Chondrocyte (in vitro differentiated cells): ENCODE measurements at regions not wholly inside any gene's neighbourhood (a gene's known extent, or its start where the extent isn't known, plus 50 kb on each side); places are given as distances from the start of the nearest gene placed in this dataset.

Source experiments
- DNase-seq: peaks from one replicate; pipeline ENCODE4 v3.0.0; 2021; ENCODE audit warnings: mixed read lengths, low spot score
- H3K27ac Mint-ChIP-seq: one replicate; pipeline ENCODE4 v1.8.0; 2021; ENCODE audit warnings: mild to moderate bottlenecking, moderate library complexity, mixed read lengths; ENCODE audit not compliant: unreplicated experiment
- H3K27me3 Mint-ChIP-seq: 2 replicates; pipeline ENCODE4 v1.8.0; 2021; ENCODE audit warnings: low read depth, mixed read lengths
- H3K36me3 Mint-ChIP-seq: 2 replicates; pipeline ENCODE4 v1.8.0; 2021; ENCODE audit warnings: low read depth, mixed read lengths
- H3K4me1 Mint-ChIP-seq: 2 replicates; pipeline ENCODE4 v1.8.0; 2021; ENCODE audit warnings: low read depth, mild to moderate bottlenecking, mixed read lengths
- H3K4me3 Mint-ChIP-seq: one replicate; pipeline ENCODE4 v1.8.0; 2021; ENCODE audit warnings: mild to moderate bottlenecking, moderate library complexity, mixed read lengths; ENCODE audit not compliant: unreplicated experiment
- H3K9me3 Mint-ChIP-seq: 2 replicates; pipeline ENCODE4 v1.8.0; 2021; ENCODE audit warnings: low read depth, mixed read lengths
- CTCF ChIP-seq: fragments of 200-600 bp; sonication (generic); IDR thresholded peaks from 2 replicates; pipeline ENCODE4 v1.5.0; 2021; ENCODE audit warnings: antibody characterized with exemption, mild to moderate bottlenecking, moderate library complexity

- Mint-ChIP-seq H3K27me3 (peaks cover 14% of the 10 kb centered on the region), H3K27ac (no peak overlapping the region), H3K36me3 (no peaks in the 10 kb centered on the region), H3K4me1 (peaks cover 6% of the 10 kb centered on the region), H3K9me3 (no peaks in the 10 kb centered on the region), H3K4me3 (no peak overlapping the region)
- no peak for DNase-seq
- no peak for TF ChIP-seq CTCF
Measured at GRCh38 chr14:55874785-55875184, 243.4 kb upstream of the PELI2 start.

- Mint-ChIP-seq H3K4me1 (peaks cover 6% of the 10 kb centered on the region), H3K36me3 (no peaks in the 10 kb centered on the region), H3K9me3 (no peaks in the 10 kb centered on the region), H3K27ac (no peak overlapping the region), H3K27me3 (peaks cover 9% of the 10 kb centered on the region), H3K4me3 (no peak overlapping the region)
- no peak for DNase-seq
- no peak for TF ChIP-seq CTCF
Measured at GRCh38 chr14:55877942-55878341, 240.3 kb upstream of the PELI2 start.

- Mint-ChIP-seq H3K27me3 (peaks cover 14% of the 10 kb centered on the region), H3K9me3 (no peaks in the 10 kb centered on the region), H3K4me3 (no peak overlapping the region), H3K4me1 (peaks cover 6% of the 10 kb centered on the region), H3K36me3 (no peaks in the 10 kb centered on the region), H3K27ac (no peak overlapping the region)
- no peak for TF ChIP-seq CTCF
- DNase-seq = no peak
Measured at GRCh38 chr14:55881577-55882241, 236.5 kb upstream of the PELI2 start.

GRCh38 chr14:55884819-55885218 is 233.4 kb upstream of the PELI2 start:
- no peak overlapping the region for H3K27ac Mint-ChIP-seq
- no peak for TF ChIP-seq CTCF
- no peak overlapping the region for H3K4me3 Mint-ChIP-seq
- peaks cover 19% of the 10 kb centered on the region for H3K27me3 Mint-ChIP-seq
- H3K9me3 Mint-ChIP-seq = no peaks in the 10 kb centered on the region
- H3K36me3 Mint-ChIP-seq = no peaks in the 10 kb centered on the region
- no peaks in the 10 kb centered on the region for H3K4me1 Mint-ChIP-seq
- no peak for DNase-seq

GRCh38 chr14:55889124-55889523 is 229.1 kb upstream of the PELI2 start:
- H3K27me3 Mint-ChIP-seq = peaks cover 29% of the 10 kb centered on the region
- DNase-seq = no peak
- no peaks in the 10 kb centered on the region for H3K4me1 Mint-ChIP-seq
- no peak overlapping the region for H3K27ac Mint-ChIP-seq
- peaks cover 3% of the 10 kb centered on the region for H3K36me3 Mint-ChIP-seq
- no peak overlapping the region for H3K4me3 Mint-ChIP-seq
- no peak for TF ChIP-seq CTCF
- no peaks in the 10 kb centered on the region for H3K9me3 Mint-ChIP-seq
